ENCODE measurements at regions not wholly inside any gene's neighbourhood (a gene's known extent, or its start where the extent isn't known, plus 50 kb on each side); places are given as distances from the start of the nearest gene placed in this dataset.

DNA sequence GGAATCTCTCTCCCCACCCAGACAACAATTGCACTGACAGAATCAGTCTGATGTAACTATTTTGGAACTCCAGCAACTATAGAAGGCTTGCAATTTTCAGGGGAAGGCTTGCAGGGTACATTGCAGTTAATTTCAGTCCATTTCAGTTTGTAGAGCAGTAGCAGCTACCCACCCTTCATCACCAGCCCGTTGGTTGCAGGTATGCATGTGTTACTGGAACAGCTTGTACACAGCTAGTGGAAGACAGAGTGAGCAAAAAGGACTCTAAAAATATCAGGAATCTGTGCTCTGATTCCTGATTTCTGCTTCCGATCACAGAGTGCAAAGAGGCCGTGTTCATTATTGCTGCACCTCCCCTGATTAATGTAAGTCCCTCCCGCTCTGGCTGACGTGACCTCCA lies 449.0 kb downstream of the NPHP4 start:
- TF ChIP-seq, protein P1, sequence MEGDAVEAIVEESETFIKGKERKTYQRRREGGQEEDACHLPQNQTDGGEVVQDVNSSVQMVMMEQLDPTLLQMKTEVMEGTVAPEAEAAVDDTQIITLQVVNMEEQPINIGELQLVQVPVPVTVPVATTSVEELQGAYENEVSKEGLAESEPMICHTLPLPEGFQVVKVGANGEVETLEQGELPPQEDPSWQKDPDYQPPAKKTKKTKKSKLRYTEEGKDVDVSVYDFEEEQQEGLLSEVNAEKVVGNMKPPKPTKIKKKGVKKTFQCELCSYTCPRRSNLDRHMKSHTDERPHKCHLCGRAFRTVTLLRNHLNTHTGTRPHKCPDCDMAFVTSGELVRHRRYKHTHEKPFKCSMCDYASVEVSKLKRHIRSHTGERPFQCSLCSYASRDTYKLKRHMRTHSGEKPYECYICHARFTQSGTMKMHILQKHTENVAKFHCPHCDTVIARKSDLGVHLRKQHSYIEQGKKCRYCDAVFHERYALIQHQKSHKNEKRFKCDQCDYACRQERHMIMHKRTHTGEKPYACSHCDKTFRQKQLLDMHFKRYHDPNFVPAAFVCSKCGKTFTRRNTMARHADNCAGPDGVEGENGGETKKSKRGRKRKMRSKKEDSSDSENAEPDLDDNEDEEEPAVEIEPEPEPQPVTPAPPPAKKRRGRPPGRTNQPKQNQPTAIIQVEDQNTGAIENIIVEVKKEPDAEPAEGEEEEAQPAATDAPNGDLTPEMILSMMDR (IDR thresholded peaks at IDR 0.05) = no peak
- TF ChIP-seq POLR2A (IDR thresholded peaks at IDR 0.05) = no peak
- TF ChIP-seq POLR2AphosphoS5 (IDR thresholded peaks at IDR 0.05) = no peak
- no peak for TF ChIP-seq EP300 (IDR thresholded peaks at IDR 0.05; ENCODE audit: low read depth)
